K562 (cell line): ENCODE measurements at regions not wholly inside any gene's neighbourhood (a gene's known extent, or its start where the extent isn't known, plus 50 kb on each side); places are given as distances from the start of the nearest gene placed in this dataset.

Experiments
- CBX8 ChIP-seq: fragments of 200-600 bp; sonication (generic); IDR thresholded peaks from 2 replicates; pipeline ENCODE4 v1.6.1; 2012; ENCODE audit warnings: borderline replicate concordance, mixed run types, low read depth, mild to moderate bottlenecking, moderate library complexity, mixed read lengths, low read length, control low read depth, inconsistent platforms; ENCODE audit not compliant: poor library complexity, severe bottlenecking; ENCODE audit errors: extremely low read depth
- MCM7 ChIP-seq, 2 experiments: fragments of 450-650 bp; IDR thresholded peaks; 2 replicates each; pipeline ENCODE4 v1.6.1; 2016 to 2018
- NCOA6 ChIP-seq: fragments of 450-650 bp; IDR thresholded peaks from 2 replicates; pipeline ENCODE4 v1.6.1; 2017; ENCODE audit warnings: mild to moderate bottlenecking
- SIX5 ChIP-seq, 2 experiments: IDR thresholded peaks; 2 replicates each; pipeline ENCODE4 v1.6.1; 2011; ENCODE audit warnings: low read length in 2 of 2, borderline replicate concordance in 1 of 2, low read depth in 1 of 2, mild to moderate bottlenecking in 1 of 2, moderate library complexity in 1 of 2; ENCODE audit not compliant: insufficient read depth in 1 of 2
- SMARCA4 ChIP-seq: fragments of 450-650 bp; IDR thresholded peaks from 2 replicates; pipeline ENCODE4 v1.6.1; 2016
- ZNF217 ChIP-seq: sonication (generic); formaldehyde crosslinking; IDR thresholded peaks from 2 replicates; pipeline ENCODE4 v1.8.0; 2022; ENCODE audit warnings: mild to moderate bottlenecking, missing genetic modification reagents
- TF ChIP-seq, protein P1 (sequence below): sonication (generic); formaldehyde crosslinking; IDR thresholded peaks from 2 replicates; pipeline ENCODE4 v1.8.0; 2022; ENCODE audit warnings: mild to moderate bottlenecking, missing genetic modification reagents
- TF ChIP-seq, protein P2 (sequence below), 3 experiments: IDR thresholded peaks in 2 of 3; conservative IDR thresholded peaks in 1 of 3; 2 replicates each; pipeline ENCODE4 v1.5.1; 2011 to 2012; ENCODE audit warnings: low read length in 3 of 3, mild to moderate bottlenecking in 3 of 3, control low read depth in 2 of 3, improper control_type of control experiment in 1 of 3, inconsistent platforms in 1 of 3, low read depth in 1 of 3, mixed read lengths in 1 of 3, moderate library complexity in 1 of 3; ENCODE audit not compliant: insufficient read depth in 2 of 3

DNA sequence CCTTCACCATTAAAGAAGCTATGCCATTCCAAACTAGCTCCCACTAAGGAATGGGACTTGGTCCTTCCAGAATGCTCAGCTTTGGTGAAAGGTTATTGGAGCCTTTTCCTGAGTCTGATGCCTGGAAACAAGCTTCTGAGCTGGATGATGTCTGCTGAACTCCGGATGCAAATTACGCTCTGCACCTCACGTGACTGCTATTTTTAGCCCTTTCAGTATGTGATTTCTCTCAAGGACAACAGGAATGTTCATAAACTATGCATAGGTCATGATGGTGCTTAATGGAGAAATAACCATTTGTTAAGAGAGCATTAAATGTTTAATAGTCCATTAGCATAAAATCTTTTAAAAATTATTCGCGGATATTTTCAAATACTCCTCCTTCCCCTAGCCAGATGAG is 631.4 kb upstream of the KIRREL3 start:
- TF ChIP-seq, protein P1, sequence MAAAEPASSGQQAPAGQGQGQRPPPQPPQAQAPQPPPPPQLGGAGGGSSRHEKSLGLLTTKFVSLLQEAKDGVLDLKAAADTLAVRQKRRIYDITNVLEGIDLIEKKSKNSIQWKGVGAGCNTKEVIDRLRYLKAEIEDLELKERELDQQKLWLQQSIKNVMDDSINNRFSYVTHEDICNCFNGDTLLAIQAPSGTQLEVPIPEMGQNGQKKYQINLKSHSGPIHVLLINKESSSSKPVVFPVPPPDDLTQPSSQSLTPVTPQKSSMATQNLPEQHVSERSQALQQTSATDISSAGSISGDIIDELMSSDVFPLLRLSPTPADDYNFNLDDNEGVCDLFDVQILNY (CRISPR knock-in tag), result no peak
- TF ChIP-seq NCOA6, result no peak
- no peak for TF ChIP-seq MCM7 (IDR thresholded peaks at IDR 0.05)
- no peak for TF ChIP-seq ZNF217
- no peak for TF ChIP-seq SMARCA4
- no peak for TF ChIP-seq CBX8
- TF ChIP-seq, protein P2, sequence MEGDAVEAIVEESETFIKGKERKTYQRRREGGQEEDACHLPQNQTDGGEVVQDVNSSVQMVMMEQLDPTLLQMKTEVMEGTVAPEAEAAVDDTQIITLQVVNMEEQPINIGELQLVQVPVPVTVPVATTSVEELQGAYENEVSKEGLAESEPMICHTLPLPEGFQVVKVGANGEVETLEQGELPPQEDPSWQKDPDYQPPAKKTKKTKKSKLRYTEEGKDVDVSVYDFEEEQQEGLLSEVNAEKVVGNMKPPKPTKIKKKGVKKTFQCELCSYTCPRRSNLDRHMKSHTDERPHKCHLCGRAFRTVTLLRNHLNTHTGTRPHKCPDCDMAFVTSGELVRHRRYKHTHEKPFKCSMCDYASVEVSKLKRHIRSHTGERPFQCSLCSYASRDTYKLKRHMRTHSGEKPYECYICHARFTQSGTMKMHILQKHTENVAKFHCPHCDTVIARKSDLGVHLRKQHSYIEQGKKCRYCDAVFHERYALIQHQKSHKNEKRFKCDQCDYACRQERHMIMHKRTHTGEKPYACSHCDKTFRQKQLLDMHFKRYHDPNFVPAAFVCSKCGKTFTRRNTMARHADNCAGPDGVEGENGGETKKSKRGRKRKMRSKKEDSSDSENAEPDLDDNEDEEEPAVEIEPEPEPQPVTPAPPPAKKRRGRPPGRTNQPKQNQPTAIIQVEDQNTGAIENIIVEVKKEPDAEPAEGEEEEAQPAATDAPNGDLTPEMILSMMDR (IDR thresholded peaks at IDR 0.05 in 2 of 3, conservative IDR thresholded peaks at IDR 0.05 in 1 of 3; ENCODE audit: insufficient read depth in 2 of 3, low read depth in 1 of 3, low read length in 3 of 3), result no peak
- no peak for TF ChIP-seq SIX5 (IDR thresholded peaks at IDR 0.05; ENCODE audit: borderline replicate concordance in 1 of 2, insufficient read depth in 1 of 2, low read depth in 1 of 2, low read length in 2 of 2)
